OCI-LY7 (cell line): ENCODE measurements at regions not wholly inside any gene's neighbourhood (a gene's known extent, or its start where the extent isn't known, plus 50 kb on each side); places are given as distances from the start of the nearest gene placed in this dataset.

Source experiments
- CTCF ChIP-seq: fragments of 200-600 bp; sonication (generic); conservative IDR thresholded peaks from 2 replicates; pipeline ENCODE4 v1.5.1; 2014; ENCODE audit warnings: mild to moderate bottlenecking, antibody characterized with exemption, low read length, moderate library complexity, mixed read lengths
- EZH2phosphoT487 ChIP-seq: fragments of 200-600 bp; sonication (generic); IDR thresholded peaks from 2 replicates; pipeline ENCODE4 v1.6.1; 2018; ENCODE audit warnings: low read depth, borderline replicate concordance, mild to moderate bottlenecking, mixed run types, antibody characterized with exemption, low read length, moderate library complexity, mixed read lengths

- TF ChIP-seq EZH2phosphoT487 (no peak), CTCF (no peak)
These were observed 382.7 kb downstream of the SFMBT2 start for GRCh38 chr10:7027913-7028808.
